Suppressor macrophage treated with lipopolysaccharide for 4 hours (primary cell): ENCODE measurements at regions not wholly inside any gene's neighbourhood (a gene's known extent, or its start where the extent isn't known, plus 50 kb on each side); places are given as distances from the start of the nearest gene placed in this dataset.
"Not testable (repeated sequence)": the region's sequence is repeated elsewhere in the genome, so short reads cannot be mapped to it uniquely, and the experiment has no call there.

ENCODE experiments used
- DNase-seq: peaks from one replicate; pipeline ENCODE4 v3.0.0-alpha.2; 2020

GRCh38 chr11:37248145-37248544 lies 650.1 kb upstream of the RAG2 start:
- DNase-seq = no peak

- not testable (repeated sequence) for DNase-seq
These were observed 648.1 kb upstream of the RAG2 start for GRCh38 chr11:37246092-37246491.

GRCh38 chr11:37230865-37231264 lies 632.8 kb upstream of the RAG2 start:
- no peak for DNase-seq

GRCh38 chr11:37223962-37224361 lies 625.9 kb upstream of the RAG2 start:
- DNase-seq = no peak

- no peak for DNase-seq
These were observed 605.0 kb upstream of the RAG2 start for GRCh38 chr11:37203006-37203405.

- DNase-seq = no peak
These were observed 601.0 kb upstream of the RAG2 start for GRCh38 chr11:37199082-37199481.

GRCh38 chr11:37184326-37184725 lies 586.3 kb upstream of the RAG2 start:
- DNase-seq = no peak

- no peak for DNase-seq
These were observed 584.0 kb upstream of the RAG2 start for GRCh38 chr11:37182031-37182430.

- no peak for DNase-seq
These were observed 579.7 kb upstream of the RAG2 start for GRCh38 chr11:37177721-37178120.

GRCh38 chr11:37171451-37171850 lies 573.4 kb upstream of the RAG2 start:
- DNase-seq = no peak

GRCh38 chr11:37170311-37170710 lies 572.3 kb upstream of the RAG2 start:
- DNase-seq = no peak

GRCh38 chr11:37145434-37145833 lies 547.4 kb upstream of the RAG2 start:
- DNase-seq = not testable (repeated sequence)

GRCh38 chr11:37142591-37142990 lies 544.6 kb upstream of the RAG2 start:
- DNase-seq = no peak

- DNase-seq = no peak
These were observed 543.7 kb upstream of the RAG2 start for GRCh38 chr11:37141707-37142106.

- not testable (repeated sequence) for DNase-seq
These were observed 537.6 kb upstream of the RAG2 start for GRCh38 chr11:37135606-37136005.

- DNase-seq = no peak
These were observed 536.6 kb upstream of the RAG2 start for GRCh38 chr11:37134637-37135036.

GRCh38 chr11:37124384-37124783 lies 526.3 kb upstream of the RAG2 start:
- DNase-seq = no peak

- DNase-seq = no peak
These were observed 517.9 kb upstream of the RAG2 start for GRCh38 chr11:37115963-37116362.

- DNase-seq = no peak
These were observed 512.3 kb upstream of the RAG2 start for GRCh38 chr11:37110385-37110784.

GRCh38 chr11:37109286-37109585 lies 511.2 kb upstream of the RAG2 start:
- DNase-seq = no peak

- DNase-seq = no peak
These were observed 510.6 kb upstream of the RAG2 start for GRCh38 chr11:37108436-37109285.

GRCh38 chr11:37107831-37108230 lies 509.8 kb upstream of the RAG2 start:
- DNase-seq = no peak

GRCh38 chr11:37107415-37107814 lies 509.4 kb upstream of the RAG2 start:
- DNase-seq = no peak

GRCh38 chr11:37105427-37105826 lies 507.4 kb upstream of the RAG2 start:
- no peak for DNase-seq

GRCh38 chr11:37104380-37104779 lies 506.3 kb upstream of the RAG2 start:
- no peak for DNase-seq
